ENCODE measurements at regions not wholly inside any gene's neighbourhood (a gene's known extent, or its start where the extent isn't known, plus 50 kb on each side); places are given as distances from the start of the nearest gene placed in this dataset.

GRCh38 chr20:54820392-54820791 lies 345.0 kb downstream of the DOK5 start:
- Mint-ChIP-seq H3K27me3 (ENCODE audit: unreplicated experiment) (no peaks in the 10 kb centered on the region), H3K4me1 (ENCODE audit: unreplicated experiment) (no peaks in the 10 kb centered on the region), H3K9me3 (ENCODE audit: unreplicated experiment) (peaks cover 9% of the 10 kb centered on the region), H3K4me3 (ENCODE audit: unreplicated experiment) (no peak overlapping the region), H3K36me3 (ENCODE audit: low read depth, unreplicated experiment) (no peaks in the 10 kb centered on the region), H3K27ac (ENCODE audit: unreplicated experiment) (no peak overlapping the region)
- DNase-seq (ENCODE audit: low spot score), result no peak
- no peak for TF ChIP-seq CTCF (IDR thresholded peaks at IDR 0.05; ENCODE audit: unreplicated experiment)

- no peak for DNase-seq (ENCODE audit: low spot score)
- no peak for TF ChIP-seq CTCF (IDR thresholded peaks at IDR 0.05; ENCODE audit: unreplicated experiment)
- no peaks in the 10 kb centered on the region for H3K4me1 Mint-ChIP-seq (ENCODE audit: unreplicated experiment)
- H3K27ac Mint-ChIP-seq (ENCODE audit: unreplicated experiment), result no peak overlapping the region
- H3K4me3 Mint-ChIP-seq (ENCODE audit: unreplicated experiment), result no peak overlapping the region
- peaks cover 8% of the 10 kb centered on the region for H3K36me3 Mint-ChIP-seq (ENCODE audit: low read depth, unreplicated experiment)
- H3K9me3 Mint-ChIP-seq (ENCODE audit: unreplicated experiment), result peaks cover 19% of the 10 kb centered on the region
- H3K27me3 Mint-ChIP-seq (ENCODE audit: unreplicated experiment), result peaks cover 3% of the 10 kb centered on the region
These were observed 331.1 kb downstream of the DOK5 start for GRCh38 chr20:54806462-54806861.

GRCh38 chr20:54794874-54795273 lies 319.5 kb downstream of the DOK5 start:
- no peak for DNase-seq (ENCODE audit: low spot score)
- Mint-ChIP-seq H3K4me3 (ENCODE audit: unreplicated experiment) (no peak overlapping the region), H3K9me3 (ENCODE audit: unreplicated experiment) (peaks cover 39% of the 10 kb centered on the region), H3K27me3 (ENCODE audit: unreplicated experiment) (peaks cover 1% of the 10 kb centered on the region), H3K27ac (ENCODE audit: unreplicated experiment) (no peak overlapping the region), H3K4me1 (ENCODE audit: unreplicated experiment) (no peaks in the 10 kb centered on the region), H3K36me3 (ENCODE audit: low read depth, unreplicated experiment) (peaks cover 11% of the 10 kb centered on the region)
- no peak for TF ChIP-seq CTCF (IDR thresholded peaks at IDR 0.05; ENCODE audit: unreplicated experiment)

- TF ChIP-seq CTCF (IDR thresholded peaks at IDR 0.05; ENCODE audit: unreplicated experiment), result no peak
- Mint-ChIP-seq H3K4me3 (ENCODE audit: unreplicated experiment) (no peak overlapping the region), H3K36me3 (ENCODE audit: low read depth, unreplicated experiment) (peaks cover 11% of the 10 kb centered on the region), H3K27me3 (ENCODE audit: unreplicated experiment) (peaks cover 1% of the 10 kb centered on the region), H3K4me1 (ENCODE audit: unreplicated experiment) (no peaks in the 10 kb centered on the region), H3K9me3 (ENCODE audit: unreplicated experiment) (peaks cover 44% of the 10 kb centered on the region), H3K27ac (ENCODE audit: unreplicated experiment) (no peak overlapping the region)
- DNase-seq (ENCODE audit: low spot score), result no peak
These were observed 318.7 kb downstream of the DOK5 start for GRCh38 chr20:54794110-54794509.

- peaks cover 46% of the 10 kb centered on the region for H3K9me3 Mint-ChIP-seq (ENCODE audit: unreplicated experiment)
These were observed 318.0 kb downstream of the DOK5 start for GRCh38 chr20:54793291-54793992.

More at GRCh38 chr20:54793291-54793992, 318.0 kb downstream of the DOK5 start:
- Mint-ChIP-seq H3K4me3 (ENCODE audit: unreplicated experiment) (no peak overlapping the region), H3K27ac (ENCODE audit: unreplicated experiment) (no peak overlapping the region), H3K4me1 (ENCODE audit: unreplicated experiment) (no peaks in the 10 kb centered on the region), H3K36me3 (ENCODE audit: low read depth, unreplicated experiment) (peaks cover 11% of the 10 kb centered on the region), H3K27me3 (ENCODE audit: unreplicated experiment) (peaks cover 1% of the 10 kb centered on the region)
- DNase-seq (ENCODE audit: low spot score), result no peak
- no peak for TF ChIP-seq CTCF (IDR thresholded peaks at IDR 0.05; ENCODE audit: unreplicated experiment)

Data from endothelial cell (in vitro differentiated cells).